Right lobe of liver (tissue), 4 donors: ENCODE measurements at regions not wholly inside any gene's neighbourhood (a gene's known extent, or its start where the extent isn't known, plus 50 kb on each side); places are given as distances from the start of the nearest gene placed in this dataset.

Experiments
- CTCF ChIP-seq, 4 donors: fragments of 200-600 bp in 3 of 4; fragments of 450-650 bp in 1 of 4; IDR thresholded peaks; one replicate each; pipeline versions ENCODE4 v1.5.1 to v1.8.0; 2016 to 2022; ENCODE audit warnings: antibody characterized with exemption in 4 of 4, mild to moderate bottlenecking in 2 of 4
- POLR2A ChIP-seq: fragments of 450-650 bp; IDR thresholded peaks from one replicate; pipeline ENCODE4 v1.6.1; 2017; ENCODE audit warnings: antibody characterized with exemption, mild to moderate bottlenecking
- donor health status: DM: no; HTN: no; CAD: no.
- donor health status: DM: no; HTN: no; CAD: no.
- donor health status: DM: no; HTN: yes; CAD: no.

- TF ChIP-seq CTCF (IDR thresholded peaks at IDR 0.05) (no peak), POLR2A (no peak)
Measured at GRCh38 chr11:38687008-38687407, 2089.0 kb upstream of the RAG2 start.
